ENCODE measurements at regions not wholly inside any gene's neighbourhood (a gene's known extent, or its start where the extent isn't known, plus 50 kb on each side); places are given as distances from the start of the nearest gene placed in this dataset.

- CTCF ChIA-PET: no interaction called here
- H3K27ac ChIP-seq (ENCODE audit: control insufficient read depth, insufficient read depth): no peak overlapping the region
- ATAC-seq: no peak
- SMC1A ChIA-PET (ENCODE audit: uncharacterized antibody, unreplicated experiment): interaction anchor here (1.0 to 1.9 kb wide), 3 partner anchors 8 to 22 kb away, joined by 3 to 7 read pairs (median 5); no protein-coding TSS in a partner anchor
- DNase-seq (ENCODE audit: low read depth, low spot score): no peak
- intact Hi-C loops (cut with micrococcal nuclease; ENCODE audit: unreplicated experiment): no loop called here
- no peak overlapping the region for H3K4me3 ChIP-seq
- no peak for FAIRE-seq
- RAD21 ChIA-PET (ENCODE audit: unreplicated experiment): no interaction called here
- H3K4me1 ChIP-seq (ENCODE audit: control insufficient read depth, insufficient read depth, low read length): no peaks in the 10 kb centered on the region
- H3K36me3 ChIP-seq (ENCODE audit: control insufficient read depth in 2 of 2, insufficient read depth in 2 of 2, low read length in 1 of 2): no peaks in the 10 kb centered on the region
- 5% methylated on average over 4 of the region's 4 CpGs for WGBS (ENCODE audit: insufficient coverage, insufficient replicate concordance, low lambda C conversion rate, missing lambda C conversion rate)
- TF ChIP-seq KLF5 (IDR thresholded peaks at IDR 0.05; ENCODE audit: partially characterized antibody): no peak
- no peak for TF ChIP-seq EZH2 (IDR thresholded peaks at IDR 0.05; ENCODE audit: borderline replicate concordance, control insufficient read depth, low read depth, low read length)
- TF ChIP-seq CBX5 (IDR thresholded peaks at IDR 0.05; ENCODE audit: low read depth): no peak
- TF ChIP-seq E2F4 (IDR thresholded peaks at IDR 0.05; ENCODE audit: low read depth, low read length): no peak
- TF ChIP-seq CREB1 (IDR thresholded peaks at IDR 0.05; ENCODE audit: low read depth): no peak
- TF ChIP-seq POLR2AphosphoS5 (IDR thresholded peaks at IDR 0.05; ENCODE audit: low read length): no peak
- H3K79me2 ChIP-seq (ENCODE audit: control insufficient read depth, insufficient read depth, low read length): no peaks in the 10 kb centered on the region
- no peak overlapping the region for H3K9ac ChIP-seq (ENCODE audit: control insufficient read depth, insufficient read depth, low read length)
- BruUV-seq (replicated peaks): no TSS peak
- H3K9me3 ChIP-seq (replicated peaks; ENCODE audit: control insufficient read depth, insufficient read depth, low read length): no peaks in the 10 kb centered on the region
- H4K20me1 ChIP-seq (ENCODE audit: control insufficient read depth, insufficient read depth): no peaks in the 10 kb centered on the region
- POLR2A ChIA-PET: interaction anchor here (1.0 to 2.1 kb wide), 2 partner anchors 9 to 18 kb away, joined by 3 to 5 read pairs; no protein-coding TSS in a partner anchor
- in situ Hi-C loops (cut with MboI): no loop called here
- no peaks in the 10 kb centered on the region for H3K27me3 ChIP-seq (replicated peaks in 1 of 2; ENCODE audit: control insufficient read depth in 2 of 2, insufficient read depth in 2 of 2, low read length in 1 of 2)
- H3K4me2 ChIP-seq (ENCODE audit: control insufficient read depth, insufficient read depth): no peak overlapping the region
- no peak overlapping the region for H2AFZ ChIP-seq (ENCODE audit: control insufficient read depth, low read depth, low read length)
Measured at GRCh38 chr7:41122256-41122987, 580.5 kb downstream of the INHBA start.

- DNase-seq (ENCODE audit: low read depth, low spot score) (no peak), ATAC-seq (no peak), FAIRE-seq (no peak)
- no peaks in the 10 kb centered on the region for H3K9me3 ChIP-seq (replicated peaks; ENCODE audit: control insufficient read depth, insufficient read depth, low read length)
- no peak overlapping the region for H3K4me2 ChIP-seq (ENCODE audit: control insufficient read depth, insufficient read depth)
- no peak overlapping the region for H3K27ac ChIP-seq (ENCODE audit: control insufficient read depth, insufficient read depth)
- no peaks in the 10 kb centered on the region for H3K27me3 ChIP-seq (replicated peaks in 1 of 2; ENCODE audit: control insufficient read depth in 2 of 2, insufficient read depth in 2 of 2, low read length in 1 of 2)
- H3K4me1 ChIP-seq (ENCODE audit: control insufficient read depth, insufficient read depth, low read length): no peaks in the 10 kb centered on the region
- TF ChIP-seq CHD2 (IDR thresholded peaks at IDR 0.05; ENCODE audit: borderline replicate concordance, low read depth, low read length): no peak
- no peak for TF ChIP-seq PBX3 (IDR thresholded peaks at IDR 0.05; ENCODE audit: insufficient replicate concordance, low read depth, low read length)
- POLR2A ChIA-PET: interaction anchor here (0.7 to 2.1 kb wide), 2 partner anchors 17 to 1363 kb away, joined by 5 to 6 read pairs; no protein-coding TSS in a partner anchor
- intact Hi-C loops (cut with micrococcal nuclease; ENCODE audit: unreplicated experiment) (no loop called here), in situ Hi-C loops (cut with MboI) (no loop called here)
- no peaks in the 10 kb centered on the region for H3K36me3 ChIP-seq (ENCODE audit: control insufficient read depth in 2 of 2, insufficient read depth in 2 of 2, low read length in 1 of 2)
- no peak overlapping the region for H3K9ac ChIP-seq (ENCODE audit: control insufficient read depth, insufficient read depth, low read length)
- SMC1A ChIA-PET (ENCODE audit: uncharacterized antibody, unreplicated experiment): interaction anchor here (1.0 to 1.9 kb wide), 6 partner anchors 9 to 20 kb away, joined by 3 to 7 read pairs (median 4); no protein-coding TSS in a partner anchor
- H3K4me3 ChIP-seq: no peak overlapping the region
- RAD21 ChIA-PET (ENCODE audit: unreplicated experiment): no interaction called here
- no peaks in the 10 kb centered on the region for H3K79me2 ChIP-seq (ENCODE audit: control insufficient read depth, insufficient read depth, low read length)
- BruUV-seq (replicated peaks): no TSS peak
- CTCF ChIA-PET: no interaction called here
- H2AFZ ChIP-seq (ENCODE audit: control insufficient read depth, low read depth, low read length): no peak overlapping the region
- no peaks in the 10 kb centered on the region for H4K20me1 ChIP-seq (ENCODE audit: control insufficient read depth, insufficient read depth)
Measured at GRCh38 chr7:41121228-41121627, 581.7 kb downstream of the INHBA start.

Measured in GM12878 (cell line).